ENCODE measurements at regions not wholly inside any gene's neighbourhood (a gene's known extent, or its start where the extent isn't known, plus 50 kb on each side); places are given as distances from the start of the nearest gene placed in this dataset.

GRCh38 chr20:24236963-24237362, 232.5 kb upstream of the SYNDIG1 start:
- DNase-seq = no peak
- no peak overlapping the region for H3K4me3 ChIP-seq
- H3K36me3 ChIP-seq = no peaks in the 10 kb centered on the region
- no peak for TF ChIP-seq POLR2A (IDR thresholded peaks at IDR 0.05)
- TF ChIP-seq CTCF (IDR thresholded peaks at IDR 0.05) = no peak
- no peak for TF ChIP-seq EP300 (IDR thresholded peaks at IDR 0.05)
- no peak for TF ChIP-seq POLR2AphosphoS5 (IDR thresholded peaks at IDR 0.05)
- no peaks in the 10 kb centered on the region for H3K9me3 ChIP-seq
- intact Hi-C loops (cut with DNase I) = no loop called here
- H3K27ac ChIP-seq = no peak overlapping the region
- no peaks in the 10 kb centered on the region for H3K4me1 ChIP-seq
- WGBS, 2 donors = 62 to 78% methylated on average over 3 of the region's 3 CpGs
- peaks cover 0 to 5% (median 0%) of the 10 kb centered on the region in 3 donors for H3K27me3 ChIP-seq

- H3K4me1 ChIP-seq = no peaks in the 10 kb centered on the region
- 68 to 71% methylated on average over 8 of the region's 8 CpGs for WGBS, 2 donors
- H3K27ac ChIP-seq = no peak overlapping the region
- TF ChIP-seq CTCF (IDR thresholded peaks at IDR 0.05) (no peak), POLR2AphosphoS5 (IDR thresholded peaks at IDR 0.05) (no peak), POLR2A (IDR thresholded peaks at IDR 0.05) (no peak), EP300 (IDR thresholded peaks at IDR 0.05) (no peak)
- intact Hi-C loops (cut with DNase I) = no loop called here
- H3K9me3 ChIP-seq = no peaks in the 10 kb centered on the region
- DNase-seq = no peak
- H3K27me3 ChIP-seq = peaks cover 0 to 4% (median 0%) of the 10 kb centered on the region in 3 donors
- no peaks in the 10 kb centered on the region for H3K36me3 ChIP-seq
- H3K4me3 ChIP-seq = no peak overlapping the region
These were observed 233.2 kb upstream of the SYNDIG1 start for GRCh38 chr20:24236201-24236600.

- Histone ChIP-seq H3K9me3 (no peaks in the 10 kb centered on the region), H3K27ac (no peak overlapping the region), H3K4me1 (no peaks in the 10 kb centered on the region), H3K4me3 (no peak overlapping the region), H3K36me3 (no peaks in the 10 kb centered on the region), H3K27me3 (no peaks in the 10 kb centered on the region)
- WGBS, 2 donors = 68 to 76% methylated on average over 14 of the region's 14 CpGs
- DNase-seq = no peak
- intact Hi-C loops (cut with DNase I) = no loop called here
- TF ChIP-seq POLR2A (IDR thresholded peaks at IDR 0.05) = no peak
- no peak for TF ChIP-seq CTCF (IDR thresholded peaks at IDR 0.05)
- no peak for TF ChIP-seq EP300 (IDR thresholded peaks at IDR 0.05)
- no peak for TF ChIP-seq POLR2AphosphoS5 (IDR thresholded peaks at IDR 0.05)
These were observed 233.9 kb upstream of the SYNDIG1 start for GRCh38 chr20:24235296-24236175.

GRCh38 chr20:24227600-24227999, 239.0 kb upstream of the GGTLC1 start:
- Histone ChIP-seq H3K9me3 (no peaks in the 10 kb centered on the region), H3K4me1 (no peaks in the 10 kb centered on the region), H3K27me3 (no peaks in the 10 kb centered on the region), H3K27ac (no peak overlapping the region), H3K4me3 (no peak overlapping the region), H3K36me3 (no peaks in the 10 kb centered on the region)
- TF ChIP-seq CTCF (IDR thresholded peaks at IDR 0.05) (no peak), POLR2A (IDR thresholded peaks at IDR 0.05) (no peak), POLR2AphosphoS5 (IDR thresholded peaks at IDR 0.05) (no peak), EP300 (IDR thresholded peaks at IDR 0.05) (no peak)
- WGBS, 2 donors = 40 to 45% methylated on average over 3 of the region's 3 CpGs
- intact Hi-C loops (cut with DNase I) = no loop called here
- no peak for DNase-seq

Data from sigmoid colon (tissue), 6 donors.